ENCODE measurements at regions not wholly inside any gene's neighbourhood (a gene's known extent, or its start where the extent isn't known, plus 50 kb on each side); places are given as distances from the start of the nearest gene placed in this dataset.
"Not testable (repeated sequence)": the region's sequence is repeated elsewhere in the genome, so short reads cannot be mapped to it uniquely, and the experiment has no call there.

- peak; percentile 8 for DNase-seq
These were observed 1232.3 kb upstream of the ZEB2 start for GRCh38 chr2:145752091-145752806.

DNA sequence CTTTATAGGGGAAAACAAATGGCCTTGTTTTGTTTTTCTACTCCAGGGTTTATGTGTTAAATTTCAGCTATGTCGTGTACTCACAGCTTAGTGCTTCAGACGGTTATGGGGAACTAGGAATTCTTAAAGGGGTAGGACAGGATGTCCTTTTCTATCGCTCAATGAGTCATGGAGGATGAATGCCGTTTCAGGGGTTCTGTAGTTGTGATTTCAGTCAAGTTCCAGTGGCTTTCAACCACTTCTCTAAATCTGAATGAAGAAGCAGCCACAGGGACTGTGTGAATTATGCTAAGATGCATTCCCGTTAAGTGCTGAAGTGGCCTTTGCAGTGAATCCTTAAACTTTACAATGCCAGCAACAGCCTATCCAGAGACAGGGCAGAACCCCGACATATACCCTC lies 1231.7 kb upstream of the ZEB2 start:
- DNase-seq, result peak; percentile 20

- DNase-seq, result no peak
These were observed 1231.2 kb upstream of the ZEB2 start for GRCh38 chr2:145751155-145751554.

- no peak for DNase-seq
These were observed 1230.7 kb upstream of the ZEB2 start for GRCh38 chr2:145750612-145751011.

DNA sequence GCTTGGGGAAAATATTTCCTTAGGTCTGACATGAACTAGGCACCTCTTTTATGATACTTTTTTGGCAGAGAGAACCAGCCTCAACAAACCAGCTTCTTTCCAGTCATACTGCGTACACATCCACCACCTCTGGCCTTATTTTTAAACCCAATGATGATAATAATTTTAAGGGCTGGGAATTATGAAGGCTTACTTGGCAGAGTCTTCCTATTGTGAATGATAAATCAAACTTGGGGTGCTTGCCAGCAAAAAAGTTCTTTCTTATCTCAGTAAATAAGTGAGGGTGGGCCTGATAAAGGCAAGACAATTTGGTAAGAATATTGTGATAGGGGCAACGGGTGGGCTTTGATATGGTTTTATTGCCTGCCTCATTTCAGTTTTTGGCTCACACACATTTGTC lies 1230.2 kb upstream of the ZEB2 start:
- no peak for DNase-seq

GRCh38 chr2:145749556-145749955 lies 1229.6 kb upstream of the ZEB2 start:
- DNase-seq, result no peak

DNA sequence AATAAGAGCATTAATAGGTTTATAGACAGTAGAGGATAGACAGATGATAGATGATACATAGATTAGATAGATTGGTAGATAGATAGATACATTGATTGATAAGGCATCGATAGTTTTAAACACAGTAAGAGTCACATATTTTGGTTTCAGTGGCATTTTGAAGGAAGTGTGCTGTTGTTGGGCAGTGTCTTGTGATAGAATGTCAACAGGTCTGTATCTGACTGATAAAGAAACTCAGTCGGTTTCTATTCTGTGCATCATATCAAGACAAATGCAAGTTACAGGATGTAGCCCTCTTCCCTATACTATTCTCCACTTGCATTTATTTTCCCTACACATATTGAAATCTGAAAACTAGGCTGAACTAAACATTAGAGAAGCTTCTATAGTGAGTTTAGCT lies 1229.0 kb upstream of the ZEB2 start:
- DNase-seq, result no peak

- DNase-seq, result no peak
These were observed 1227.8 kb upstream of the ZEB2 start for GRCh38 chr2:145747715-145748114.

DNA sequence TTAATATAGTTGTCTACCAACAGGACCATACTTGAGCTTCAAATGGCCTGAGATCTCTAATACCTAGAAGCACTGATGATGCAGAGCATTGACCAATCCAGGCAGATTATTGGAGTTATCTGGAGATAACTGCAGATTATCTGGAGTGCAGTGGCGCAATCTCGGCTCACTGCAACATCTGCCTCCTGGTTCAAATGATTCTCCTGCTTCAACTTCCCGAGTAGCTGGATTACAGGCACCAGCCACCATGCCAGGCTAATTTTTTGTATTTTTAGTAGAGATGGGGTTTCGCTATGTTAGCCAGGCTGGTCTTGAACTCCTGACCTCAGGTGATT lies 1225.4 kb upstream of the ZEB2 start:
- not testable (repeated sequence) for DNase-seq

DNA sequence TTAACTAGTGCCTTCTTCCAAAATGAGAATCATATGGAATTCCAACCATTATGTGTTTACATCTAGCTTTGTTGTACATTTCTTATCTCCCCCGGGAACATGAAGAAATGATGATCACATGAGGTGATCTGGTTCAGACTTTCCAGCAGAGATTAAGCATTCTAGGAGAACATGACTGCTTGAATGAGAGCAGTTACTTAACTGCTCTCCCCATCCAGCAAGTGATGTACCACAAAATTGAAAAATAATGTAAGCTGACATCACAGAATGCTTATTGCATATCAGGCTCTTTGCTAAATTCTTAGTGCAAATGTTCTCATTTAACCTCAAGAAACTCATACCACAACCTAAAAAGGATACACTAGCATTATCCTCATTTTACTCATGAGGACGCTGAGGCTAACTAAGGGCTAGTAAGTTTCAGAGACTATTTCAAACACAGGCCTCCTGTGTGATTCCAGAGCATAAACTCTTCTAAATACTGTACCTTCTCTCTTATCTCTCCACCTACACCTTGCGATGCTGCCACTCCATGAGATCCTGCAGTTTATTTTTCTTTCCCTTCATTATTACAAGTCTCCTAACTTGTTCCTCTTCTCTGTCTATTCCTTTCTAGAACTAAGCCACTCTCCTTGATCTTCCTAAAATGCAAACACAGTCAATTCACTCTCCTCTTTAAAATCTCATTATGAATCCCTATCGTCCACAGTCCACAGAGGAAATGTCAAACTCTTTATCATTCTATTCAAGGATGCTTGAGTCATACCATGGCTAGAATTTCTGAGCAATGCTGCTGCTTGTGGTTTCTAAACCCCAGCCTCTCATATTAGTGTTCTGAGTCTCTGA lies 1224.8 kb upstream of the ZEB2 start:
- no peak for DNase-seq

DNA sequence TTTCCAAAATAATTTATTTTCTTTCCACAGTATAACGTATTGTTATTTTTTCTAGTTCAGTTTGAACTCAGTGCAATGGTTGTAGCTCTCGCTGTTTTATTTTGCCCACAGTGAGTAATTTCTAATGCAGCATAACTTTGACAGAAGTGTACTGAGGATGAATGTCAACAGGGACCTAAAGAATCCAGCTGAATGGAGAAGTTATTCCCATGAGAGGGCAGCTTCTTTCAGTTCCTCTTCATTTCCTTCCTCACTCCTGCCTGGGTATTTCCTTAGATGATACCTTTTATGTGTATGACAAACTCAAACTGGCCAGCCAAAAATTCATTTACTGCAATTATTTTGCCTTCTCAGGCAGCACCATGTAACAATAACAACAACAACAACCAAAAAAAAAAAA lies 1223.1 kb upstream of the ZEB2 start:
- peak; percentile 1 for DNase-seq

GRCh38 chr2:145741636-145742035 lies 1221.7 kb upstream of the ZEB2 start:
- no peak for DNase-seq

DNA sequence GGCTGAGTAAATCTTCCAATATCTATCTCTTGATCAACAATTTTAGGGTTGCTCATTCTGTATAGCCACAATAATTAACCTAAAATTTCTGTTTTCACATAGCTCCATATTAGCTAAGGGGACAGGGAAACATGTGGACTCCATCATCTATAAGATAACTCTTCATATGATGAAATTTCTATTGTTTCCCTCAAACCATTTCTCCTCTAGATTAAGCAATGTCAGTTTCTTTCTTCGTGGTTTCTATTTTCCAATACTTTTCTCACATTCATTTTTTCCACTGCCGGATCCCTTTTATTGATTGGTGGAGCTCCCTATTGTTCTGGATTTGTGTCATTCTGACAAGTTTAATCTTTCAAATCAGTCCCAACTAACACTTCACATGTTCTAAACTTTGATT lies 1221.3 kb upstream of the ZEB2 start:
- DNase-seq, result no peak

DNA sequence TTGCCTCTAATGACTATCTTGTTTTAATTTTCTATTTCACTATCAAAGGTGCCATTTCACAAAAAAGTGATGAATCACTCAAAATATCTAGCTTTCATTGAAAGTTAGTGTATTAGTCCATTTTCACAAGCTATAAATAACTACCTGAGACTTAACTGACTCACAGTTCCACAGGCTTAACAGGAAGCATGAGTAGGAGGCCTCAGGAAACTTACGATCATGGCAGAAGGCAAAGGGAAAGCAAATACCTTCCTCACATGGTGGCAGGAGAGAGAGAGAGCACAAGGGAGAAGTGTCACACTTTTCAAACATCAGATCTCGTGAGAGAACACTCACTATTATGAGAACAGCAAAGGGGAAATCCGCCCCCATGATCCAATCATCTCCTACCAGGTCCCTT lies 1220.4 kb upstream of the ZEB2 start:
- no peak for DNase-seq

- DNase-seq, result no peak
These were observed 1219.8 kb upstream of the ZEB2 start for GRCh38 chr2:145739681-145740080.

- DNase-seq, result no peak
These were observed 1217.0 kb upstream of the ZEB2 start for GRCh38 chr2:145736871-145737270.

DNA sequence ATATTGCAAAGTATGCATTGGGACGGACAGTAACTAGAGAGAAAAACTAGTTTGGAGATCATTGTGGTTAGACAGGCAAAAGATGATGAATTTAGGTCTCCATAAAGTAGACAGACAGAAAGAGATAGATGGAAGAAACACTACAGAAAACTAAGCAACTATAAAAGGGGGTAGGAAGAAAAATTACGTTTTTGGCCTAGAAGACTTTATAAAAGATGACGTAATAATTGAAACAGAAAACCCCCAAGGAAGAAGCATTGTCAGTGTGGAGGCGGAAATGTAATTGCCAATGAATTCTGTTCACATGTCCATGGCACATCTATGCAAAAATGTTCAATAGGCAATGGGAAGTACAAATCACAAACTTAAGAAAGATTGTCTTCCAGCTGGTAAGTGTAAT lies 1211.5 kb upstream of the ZEB2 start:
- DNase-seq, result no peak

GRCh38 chr2:145729993-145730770 lies 1210.3 kb upstream of the ZEB2 start:
- DNase-seq, result no peak

- no peak for DNase-seq
These were observed 1209.6 kb upstream of the ZEB2 start for GRCh38 chr2:145729481-145729880.

DNA sequence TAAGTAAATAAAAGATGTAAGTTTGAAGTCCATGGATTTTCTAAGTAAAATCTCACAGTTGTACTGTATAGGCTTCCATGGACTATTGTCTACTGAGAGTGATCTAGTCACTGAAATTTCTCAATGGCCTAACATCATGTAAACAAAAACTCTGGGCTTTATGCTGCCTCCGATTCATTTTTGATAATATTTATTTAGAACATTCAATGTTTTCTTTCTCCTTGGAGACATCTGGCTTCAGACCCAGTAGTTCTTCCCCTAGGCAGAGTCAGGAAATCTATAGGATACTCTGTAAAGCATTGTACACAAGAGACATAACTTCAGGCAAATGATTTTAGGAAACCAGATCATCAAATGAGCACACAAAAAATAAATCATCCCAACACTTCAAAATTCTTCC lies 1208.6 kb upstream of the ZEB2 start:
- DNase-seq, result no peak

GRCh38 chr2:145725876-145726275 lies 1206.0 kb upstream of the ZEB2 start:
- DNase-seq, result no peak

- no peak for DNase-seq
These were observed 1204.5 kb upstream of the ZEB2 start for GRCh38 chr2:145724311-145724898.

GRCh38 chr2:145723872-145724271 lies 1204.0 kb upstream of the ZEB2 start:
- no peak for DNase-seq

All from CD4-positive, alpha-beta T cell treated with Interleukin-10 for 1 hour (primary cell).